Keratinocyte (primary cell): ENCODE measurements at regions not wholly inside any gene's neighbourhood (a gene's known extent, or its start where the extent isn't known, plus 50 kb on each side); places are given as distances from the start of the nearest gene placed in this dataset.

Experiments used
- DNase-seq: peaks from one replicate; pipeline ENCODE4 v3.0.0-alpha.2; 2011; ENCODE audit warnings: low read depth, missing footprints, low spot score
- FAIRE-seq: peaks from 2 replicates; lab custom pipeline; 2011; peaks lifted over from hg19 to GRCh38; lab: Jason Lieb, UNC
- H2AFZ ChIP-seq: 2 replicates; pipeline ENCODE4 v1.6.0; 2012; ENCODE audit warnings: low read length, control low read depth, inconsistent platforms; ENCODE audit not compliant: control insufficient read depth
- H3K27ac ChIP-seq: 2 replicates; pipeline ENCODE4 v1.5.1; 2011; ENCODE audit warnings: low read length; ENCODE audit not compliant: control insufficient read depth, insufficient read depth
- H3K27me3 ChIP-seq: 3 replicates; pipeline ENCODE4 v1.6.0; 2011; ENCODE audit warnings: low read length; ENCODE audit not compliant: control insufficient read depth, insufficient read depth; ENCODE audit errors: extremely low read depth
- H3K36me3 ChIP-seq, 2 experiments: 2 replicates in 1 of 2; 3 replicates in 1 of 2; pipeline ENCODE4 v1.5.1; 2011; ENCODE audit warnings: low read length in 2 of 2, mild to moderate bottlenecking in 1 of 2; ENCODE audit not compliant: control insufficient read depth in 2 of 2, insufficient read depth in 2 of 2; ENCODE audit errors: extremely low read depth in 1 of 2
- H3K4me1 ChIP-seq: 3 replicates; pipeline ENCODE4 v1.5.1; 2011; ENCODE audit warnings: low read length; ENCODE audit not compliant: control insufficient read depth, insufficient read depth; ENCODE audit errors: extremely low read depth
- H3K4me2 ChIP-seq: 3 replicates; pipeline ENCODE4 v1.6.0; 2011; ENCODE audit warnings: low read depth, low read length; ENCODE audit not compliant: control insufficient read depth, insufficient read depth; ENCODE audit errors: extremely low read depth
- H3K4me3 ChIP-seq, 3 experiments: fragments of 200-600 bp in 1 of 3; sonication (generic) in 1 of 3; 2 replicates in 2 of 3; 3 replicates in 1 of 3; pipeline ENCODE4 v1.5.1; 2011 to 2016; ENCODE audit warnings: low read length in 3 of 3, mild to moderate bottlenecking in 3 of 3, control low read depth in 2 of 3, inconsistent platforms in 1 of 3, low read depth in 1 of 3, mixed read lengths in 1 of 3, mixed run types in 1 of 3, moderate library complexity in 1 of 3; ENCODE audit not compliant: control insufficient read depth in 2 of 3, insufficient read depth in 2 of 3; ENCODE audit errors: extremely low read depth in 1 of 3
- H3K79me2 ChIP-seq: 2 replicates; pipeline ENCODE4 v1.6.0; 2012; ENCODE audit warnings: low read length; ENCODE audit not compliant: control insufficient read depth, insufficient read depth
- H3K9ac ChIP-seq: 3 replicates; pipeline ENCODE4 v1.6.0; 2011; ENCODE audit warnings: low read length; ENCODE audit not compliant: control insufficient read depth, insufficient read depth; ENCODE audit errors: extremely low read depth
- H3K9me1 ChIP-seq: 3 replicates; pipeline ENCODE4 v1.6.0; 2011; ENCODE audit warnings: low read length; ENCODE audit not compliant: control insufficient read depth, insufficient read depth; ENCODE audit errors: extremely low read depth
- H3K9me3 ChIP-seq: 2 replicates; pipeline ENCODE4 v1.5.1; 2012; ENCODE audit warnings: low read depth, low read length; ENCODE audit not compliant: control insufficient read depth
- H4K20me1 ChIP-seq: 3 replicates; pipeline ENCODE4 v1.6.0; 2011; ENCODE audit warnings: low read length; ENCODE audit not compliant: control insufficient read depth, insufficient read depth; ENCODE audit errors: extremely low read depth
- CTCF ChIP-seq, 3 experiments: IDR thresholded peaks in 1 of 3; conservative IDR thresholded peaks in 1 of 3; optimal IDR thresholded peaks in 1 of 3; 2 replicates in 2 of 3; 3 replicates in 1 of 3; pipeline versions ENCODE3 to v1.5.1; 2011; ENCODE audit warnings: low read length in 3 of 3, mild to moderate bottlenecking in 3 of 3, moderate library complexity in 2 of 3, control low read depth in 1 of 3, inconsistent platforms in 1 of 3; ENCODE audit not compliant: insufficient read depth in 2 of 3; ENCODE audit errors: extremely low read depth in 1 of 3
- EZH2 ChIP-seq: IDR thresholded peaks from one replicate; pipeline ENCODE4 v1.6.1; 2012; ENCODE audit warnings: inconsistent platforms, mild to moderate bottlenecking, low read length, moderate library complexity
- dilution Hi-C: fragments of 300-500 bp; cut with MboI; formaldehyde crosslinking; loops from one replicate; pipeline ENCODE4 v1.7.0; 2020; ENCODE audit warnings: low sequenced_read_pairs; ENCODE audit not compliant: extremely low pct_ligation_motif_present

DNA sequence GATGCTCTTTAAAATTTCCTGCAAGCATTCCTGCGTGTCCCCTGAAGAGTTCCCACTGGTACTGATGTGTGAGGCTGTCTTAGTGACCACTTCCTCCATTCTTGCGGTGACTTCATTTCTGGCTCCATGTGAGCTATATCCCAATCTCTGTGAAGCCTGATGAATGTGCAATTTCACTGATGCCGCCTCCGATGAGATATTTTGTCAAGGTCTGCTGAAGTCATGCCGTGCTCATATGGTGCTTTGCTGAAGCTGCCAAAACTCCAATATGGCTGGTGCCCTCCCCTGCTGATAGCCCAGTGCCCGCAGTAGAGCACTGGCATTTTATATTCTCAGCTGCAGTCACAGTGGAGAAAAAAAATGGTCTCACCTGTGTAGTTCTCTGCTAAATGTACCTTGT, 271.5 kb downstream of the EFHB start:
- DNase-seq (no peak), FAIRE-seq (no peak)
- no peak overlapping the region for H3K27ac ChIP-seq
- no peaks in the 10 kb centered on the region for H4K20me1 ChIP-seq
- no peaks in the 10 kb centered on the region for H3K9me1 ChIP-seq
- no peak overlapping the region for H2AFZ ChIP-seq
- no peak overlapping the region for H3K4me2 ChIP-seq
- no peaks in the 10 kb centered on the region for H3K79me2 ChIP-seq
- no peaks in the 10 kb centered on the region for H3K27me3 ChIP-seq
- dilution Hi-C loops, result no loop called here
- no peak for TF ChIP-seq EZH2
- no peak for TF ChIP-seq CTCF (optimal IDR thresholded peaks at IDR 0.05 in 1 of 3, IDR thresholded peaks at IDR 0.05 in 1 of 3, conservative IDR thresholded peaks at IDR 0.05 in 1 of 3; ENCODE audit: extremely low read depth in 1 of 3, insufficient read depth in 2 of 3, low read length in 3 of 3)
- H3K4me1 ChIP-seq, result no peaks in the 10 kb centered on the region
- H3K4me3 ChIP-seq, result no peak overlapping the region
- H3K9ac ChIP-seq, result no peak overlapping the region
- no peaks in the 10 kb centered on the region for H3K36me3 ChIP-seq
- no peaks in the 10 kb centered on the region for H3K9me3 ChIP-seq

DNA sequence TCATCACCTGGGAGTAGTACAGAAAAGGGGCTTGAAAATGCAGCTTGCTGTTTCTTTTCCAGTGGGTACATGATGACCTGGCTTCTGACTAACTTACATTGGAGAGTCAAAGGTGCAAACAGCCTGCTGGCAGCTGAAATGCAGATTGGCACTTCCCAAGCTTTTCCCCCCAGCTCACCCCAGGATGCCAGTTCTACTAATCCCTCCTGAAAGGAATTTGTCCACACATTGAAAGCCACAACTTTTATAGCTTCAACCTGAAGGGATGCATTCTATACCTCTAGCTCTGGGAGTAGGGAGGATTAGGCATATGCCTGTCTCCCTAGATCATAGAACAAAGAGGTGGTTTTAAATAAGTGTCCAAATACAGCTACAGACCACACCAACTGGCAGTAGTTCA, 281.7 kb downstream of the EFHB start:
- no peaks in the 10 kb centered on the region for H4K20me1 ChIP-seq
- H3K4me2 ChIP-seq, result no peak overlapping the region
- peaks cover 2% of the 10 kb centered on the region for H3K9me3 ChIP-seq
- no peaks in the 10 kb centered on the region for H3K27me3 ChIP-seq
- no peak overlapping the region for H2AFZ ChIP-seq
- H3K9ac ChIP-seq, result no peak overlapping the region
- H3K4me1 ChIP-seq, result no peaks in the 10 kb centered on the region
- DNase-seq (no peak), FAIRE-seq (no peak)
- TF ChIP-seq EZH2, result no peak
- no peak for TF ChIP-seq CTCF (optimal IDR thresholded peaks at IDR 0.05 in 1 of 3, IDR thresholded peaks at IDR 0.05 in 1 of 3, conservative IDR thresholded peaks at IDR 0.05 in 1 of 3; ENCODE audit: extremely low read depth in 1 of 3, insufficient read depth in 2 of 3, low read length in 3 of 3)
- dilution Hi-C loops, result no loop called here
- no peaks in the 10 kb centered on the region for H3K79me2 ChIP-seq
- H3K4me3 ChIP-seq, result no peak overlapping the region
- H3K27ac ChIP-seq, result no peak overlapping the region
- no peaks in the 10 kb centered on the region for H3K9me1 ChIP-seq
- H3K36me3 ChIP-seq, result no peaks in the 10 kb centered on the region
